NCI-H510A treated with DMSO at 0.1 percent for 48 hours (cell line): ENCODE measurements at regions not wholly inside any gene's neighbourhood (a gene's known extent, or its start where the extent isn't known, plus 50 kb on each side); places are given as distances from the start of the nearest gene placed in this dataset.

Experiments used
- DNase-seq: peaks from one replicate; lab custom pipeline; 2025; lab: John Stamatoyannopoulos, UW

- no peak for DNase-seq
Measured at GRCh38 chrX:110432091-110432905, 73.7 kb downstream of the RTL9 start.

GRCh38 chrX:110432906-110433215 is 74.2 kb downstream of the RTL9 start:
- no peak for DNase-seq

- DNase-seq, result no peak
Measured at GRCh38 chrX:110435196-110435595, 76.5 kb downstream of the RTL9 start.

GRCh38 chrX:110436523-110436922 is 77.9 kb downstream of the RTL9 start:
- no peak for DNase-seq

- DNase-seq, result no peak
Measured at GRCh38 chrX:110437686-110438085, 79.0 kb downstream of the RTL9 start.

- no peak for DNase-seq
Measured at GRCh38 chrX:110440016-110440805, 81.6 kb downstream of the RTL9 start.

GRCh38 chrX:110442635-110443034 is 84.0 kb downstream of the RTL9 start:
- DNase-seq, result peak; percentile 3

GRCh38 chrX:110444996-110445395 is 86.3 kb downstream of the RTL9 start:
- DNase-seq, result no peak

GRCh38 chrX:110448459-110448858 is 89.8 kb downstream of the RTL9 start:
- no peak for DNase-seq

GRCh38 chrX:110449312-110449711 is 90.7 kb downstream of the RTL9 start:
- DNase-seq, result no peak

- DNase-seq, result peak; percentile 23
Measured at GRCh38 chrX:110450050-110450449, 91.4 kb downstream of the RTL9 start.

- DNase-seq, result no peak
Measured at GRCh38 chrX:110454336-110454735, 95.7 kb downstream of the RTL9 start.

- DNase-seq, result no peak
Measured at GRCh38 chrX:110462957-110463356, 104.3 kb downstream of the RTL9 start.

GRCh38 chrX:110466790-110467189 is 108.1 kb downstream of the RTL9 start:
- no peak for DNase-seq

- DNase-seq, result no peak
Measured at GRCh38 chrX:110472265-110472664, 113.6 kb downstream of the RTL9 start.

- DNase-seq, result no peak
Measured at GRCh38 chrX:110477593-110478228, 119.1 kb downstream of the RTL9 start.

GRCh38 chrX:110491846-110492620 is 133.4 kb downstream of the RTL9 start:
- no peak for DNase-seq

GRCh38 chrX:110504947-110505346 is 146.3 kb downstream of the RTL9 start:
- no peak for DNase-seq

- no peak for DNase-seq
Measured at GRCh38 chrX:110509755-110510532, 151.3 kb downstream of the RTL9 start.

- no peak for DNase-seq
Measured at GRCh38 chrX:110511238-110511637, 152.6 kb downstream of the RTL9 start.

GRCh38 chrX:110512341-110512740 is 153.7 kb downstream of the RTL9 start:
- no peak for DNase-seq
